CD4-positive, CD25-positive, alpha-beta regulatory T cell (primary cell): ENCODE measurements at regions not wholly inside any gene's neighbourhood (a gene's known extent, or its start where the extent isn't known, plus 50 kb on each side); places are given as distances from the start of the nearest gene placed in this dataset.

ENCODE experiments used
- ATAC-seq, 2 donors: fragments of 150-1000 bp; cut with Tn5 transposase; one replicate each; pipeline ENCODE4 v1.10.0; 2021; ENCODE audit warnings: low read depth in 2 of 2, moderate number of reproducible peaks in 2 of 2, moderate library complexity in 1 of 2
- DNase-seq, 3 donors: peaks; one replicate each; pipeline versions ENCODE4 v3.0.0 to v3.0.0-alpha.2; 2012 to 2022; ENCODE audit warnings: mixed read lengths in 1 of 3
- H3K27ac ChIP-seq: one replicate; pipeline ENCODE4 v1.7.0; 2013; ENCODE audit warnings: mild to moderate bottlenecking, low read length; ENCODE audit not compliant: insufficient read depth, poor library complexity, severe bottlenecking
- H3K27me3 ChIP-seq: one replicate; pipeline ENCODE4 v1.7.0; 2013; ENCODE audit warnings: low read length; ENCODE audit not compliant: control insufficient read depth, insufficient read depth
- H3K36me3 ChIP-seq: one replicate; pipeline ENCODE4 v1.7.0; 2013; ENCODE audit warnings: mild to moderate bottlenecking, low read length, moderate library complexity; ENCODE audit not compliant: control insufficient read depth, insufficient read depth
- H3K4me1 ChIP-seq: 2 replicates; pipeline ENCODE4 v1.7.0; 2013; ENCODE audit warnings: mild to moderate bottlenecking, low read length; ENCODE audit not compliant: insufficient read depth, control insufficient read depth, poor library complexity, severe bottlenecking
- H3K4me3 ChIP-seq: one replicate; pipeline ENCODE4 v1.7.0; 2013; ENCODE audit warnings: low read depth, mild to moderate bottlenecking, low read length, moderate library complexity
- H3K9me3 ChIP-seq, 2 experiments: 1 replicate in 1 of 2; 2 replicates in 1 of 2; pipeline ENCODE4 v1.7.0; 2013; ENCODE audit warnings: low read length in 2 of 2, mild to moderate bottlenecking in 1 of 2, moderate library complexity in 1 of 2; ENCODE audit not compliant: control insufficient read depth in 2 of 2
- H3K27ac Mint-ChIP-seq, 3 donors: one replicate each; pipeline ENCODE4 v1.8.0; 2020 to 2022; ENCODE audit warnings: mild to moderate bottlenecking in 3 of 3, mixed read lengths in 3 of 3, moderate library complexity in 2 of 3
- H3K27me3 Mint-ChIP-seq: one replicate; pipeline ENCODE4 v1.8.0; 2022; ENCODE audit warnings: mild to moderate bottlenecking, mixed read lengths
- H3K36me3 Mint-ChIP-seq: one replicate; pipeline ENCODE4 v1.8.0; 2020; ENCODE audit warnings: mixed read lengths
- H3K4me1 Mint-ChIP-seq, 4 donors: one replicate each; pipeline ENCODE4 v1.8.0; 2020 to 2022; ENCODE audit warnings: mixed read lengths in 4 of 4, mild to moderate bottlenecking in 1 of 4
- H3K4me3 Mint-ChIP-seq, 4 donors: one replicate each; pipeline ENCODE4 v1.8.0; 2020 to 2022; ENCODE audit warnings: mild to moderate bottlenecking in 4 of 4, mixed read lengths in 4 of 4, moderate library complexity in 3 of 4
- H3K9me3 Mint-ChIP-seq, 7 donors: one replicate each; pipeline ENCODE4 v1.8.0; 2020 to 2022; ENCODE audit warnings: mixed read lengths in 7 of 7, mild to moderate bottlenecking in 3 of 7, moderate library complexity in 2 of 7

DNA sequence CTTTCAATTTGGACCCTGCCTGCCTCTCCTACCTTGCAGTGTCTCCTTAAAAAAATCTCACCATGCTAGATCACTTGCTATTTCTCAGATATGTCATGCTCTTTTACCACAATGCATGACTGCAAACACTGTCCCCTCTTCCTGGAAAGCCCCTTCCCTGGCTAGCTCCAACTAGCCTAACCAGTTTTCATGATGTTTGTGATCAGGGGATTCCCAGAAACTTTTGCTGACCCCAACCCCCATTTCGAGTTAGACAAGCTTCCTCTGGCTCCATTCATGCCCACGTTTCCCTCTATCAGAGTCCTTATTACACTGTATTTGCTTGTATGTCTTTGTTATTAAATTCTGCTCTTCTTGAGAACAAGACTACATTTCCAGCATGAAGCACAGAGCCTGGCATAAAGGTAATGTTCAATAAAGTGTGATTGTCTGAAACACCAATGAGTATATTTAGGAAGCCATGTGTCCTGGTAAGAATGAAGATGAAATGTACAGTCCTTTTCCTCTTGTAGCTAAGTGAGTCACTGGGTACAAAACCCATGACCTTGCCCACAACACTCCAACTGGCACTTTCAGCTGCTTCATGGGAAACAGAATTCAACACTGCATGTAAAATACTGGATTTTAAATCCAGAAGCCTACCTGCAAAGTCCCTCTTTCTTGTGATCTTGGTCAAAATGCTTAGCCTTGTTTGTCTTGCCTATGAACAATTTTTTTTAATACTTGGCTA, 62.0 kb upstream of the ATL2 start:
- H3K27me3 ChIP-seq = peaks cover 12% of the 10 kb centered on the region
- no peak for DNase-seq
- Mint-ChIP-seq H3K27me3 (peaks cover 51% of the 10 kb centered on the region), H3K9me3 (peaks cover 0 to 4% (median 0%) of the 10 kb centered on the region in 7 donors), H3K4me3 (no peak overlapping the region), H3K4me1 (no peaks in the 10 kb centered on the region), H3K27ac (no peak overlapping the region), H3K36me3 (no peaks in the 10 kb centered on the region)
- no peaks in the 10 kb centered on the region for H3K9me3 ChIP-seq
- ATAC-seq = no peak
- no peak overlapping the region for H3K27ac ChIP-seq
- no peak overlapping the region for H3K4me3 ChIP-seq
- H3K36me3 ChIP-seq = no peaks in the 10 kb centered on the region
- no peaks in the 10 kb centered on the region for H3K4me1 ChIP-seq

DNA sequence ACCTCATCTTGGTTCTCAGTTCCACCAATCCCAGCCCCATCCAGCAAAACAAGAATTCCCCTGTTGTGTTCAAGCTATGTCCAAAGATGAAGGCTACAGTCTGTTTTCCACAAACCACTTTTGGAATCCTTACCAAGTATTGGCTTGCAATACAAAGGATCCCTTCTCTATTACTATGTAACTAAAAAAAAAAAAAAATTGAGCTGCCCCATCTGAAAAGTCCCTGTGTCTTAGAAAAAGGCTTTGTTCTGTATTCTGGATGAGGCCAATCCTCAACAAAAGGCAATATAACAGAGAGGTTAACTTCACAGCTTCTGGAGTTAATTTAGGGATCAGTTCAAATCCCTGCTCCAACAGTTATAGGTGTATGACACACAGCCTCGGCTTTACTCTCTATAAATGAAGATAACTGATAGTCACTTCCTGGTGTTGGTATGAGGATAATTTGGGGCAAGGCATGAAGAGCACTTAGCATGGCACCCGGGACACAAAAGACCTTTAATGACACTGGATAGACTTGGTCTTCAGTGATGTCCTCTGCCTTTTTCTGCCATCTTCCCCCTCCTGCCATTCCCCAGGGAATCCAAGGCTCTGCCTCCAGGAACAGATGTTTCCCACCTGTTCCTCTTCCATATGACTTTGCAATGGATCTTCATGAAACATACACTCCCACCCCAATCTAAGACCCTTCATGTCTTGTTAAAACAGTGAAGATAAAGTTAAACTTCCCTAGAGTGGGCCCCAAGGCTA, 61.2 kb upstream of the ATL2 start:
- Histone ChIP-seq H3K4me3 (no peak overlapping the region), H3K27ac (no peak overlapping the region), H3K9me3 (no peaks in the 10 kb centered on the region), H3K4me1 (no peaks in the 10 kb centered on the region), H3K27me3 (peaks cover 12% of the 10 kb centered on the region), H3K36me3 (no peaks in the 10 kb centered on the region)
- no peak overlapping the region for H3K4me3 Mint-ChIP-seq
- H3K27me3 Mint-ChIP-seq = peaks cover 51% of the 10 kb centered on the region
- H3K9me3 Mint-ChIP-seq = peaks cover 0 to 4% (median 0%) of the 10 kb centered on the region in 7 donors
- no peak overlapping the region for H3K27ac Mint-ChIP-seq
- H3K36me3 Mint-ChIP-seq = no peaks in the 10 kb centered on the region
- H3K4me1 Mint-ChIP-seq = no peaks in the 10 kb centered on the region
- no peak for ATAC-seq
- DNase-seq = no peak

DNA sequence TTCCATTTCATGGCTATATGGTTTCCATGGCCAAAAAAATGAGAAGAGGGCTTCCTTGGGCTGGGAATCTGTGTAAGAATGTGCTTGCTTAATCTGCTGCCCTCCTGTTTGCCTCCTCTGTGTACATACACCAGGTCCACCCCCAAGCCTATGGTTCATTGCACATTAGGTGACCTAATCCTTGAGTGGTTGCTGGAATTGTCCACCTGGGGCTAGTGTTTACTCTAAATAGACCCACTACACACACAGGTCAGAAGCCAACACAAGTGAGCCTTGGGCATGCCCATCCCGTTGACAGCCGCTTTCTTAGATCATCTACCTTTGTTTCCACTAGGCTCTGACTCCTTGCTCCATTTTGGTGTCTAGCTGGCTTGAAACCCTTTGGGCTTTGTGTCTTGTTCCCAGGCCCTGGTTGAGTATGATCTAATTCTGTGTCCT, 59.2 kb upstream of the ATL2 start:
- H3K9me3 ChIP-seq = no peaks in the 10 kb centered on the region
- H3K4me3 Mint-ChIP-seq = no peak overlapping the region
- H3K36me3 Mint-ChIP-seq = no peaks in the 10 kb centered on the region
- H3K27ac ChIP-seq = no peak overlapping the region
- no peaks in the 10 kb centered on the region for H3K4me1 Mint-ChIP-seq
- DNase-seq (no peak), ATAC-seq (no peak)
- peaks cover 0 to 4% (median 0%) of the 10 kb centered on the region in 7 donors for H3K9me3 Mint-ChIP-seq
- H3K27me3 ChIP-seq = peaks cover 12% of the 10 kb centered on the region
- no peak overlapping the region for H3K4me3 ChIP-seq
- H3K27ac Mint-ChIP-seq = no peak overlapping the region
- H3K36me3 ChIP-seq = no peaks in the 10 kb centered on the region
- H3K27me3 Mint-ChIP-seq = peaks cover 50% of the 10 kb centered on the region
- no peaks in the 10 kb centered on the region for H3K4me1 ChIP-seq

DNA sequence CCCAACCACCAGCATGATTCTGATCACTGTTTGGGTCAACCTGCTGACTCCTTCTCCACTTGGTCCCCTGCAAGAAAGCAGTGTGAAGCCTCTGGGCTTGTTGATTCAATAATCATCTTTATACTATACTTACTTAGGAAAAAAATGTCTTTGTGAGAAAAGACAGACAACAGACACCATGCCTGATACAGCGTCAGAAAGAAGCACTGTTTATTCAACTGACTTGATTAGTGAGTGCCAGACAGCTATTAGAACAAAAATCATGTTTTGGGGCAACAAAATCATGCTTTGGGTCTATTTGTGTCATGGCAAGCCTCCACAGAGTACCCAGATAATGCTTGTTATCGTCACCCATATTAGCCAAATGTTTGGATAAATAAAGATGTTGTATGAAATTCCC, 58.7 kb upstream of the ATL2 start:
- H3K4me3 Mint-ChIP-seq = no peak overlapping the region
- H3K36me3 Mint-ChIP-seq = no peaks in the 10 kb centered on the region
- peaks cover 49% of the 10 kb centered on the region for H3K27me3 Mint-ChIP-seq
- no peaks in the 10 kb centered on the region for H3K4me1 Mint-ChIP-seq
- Histone ChIP-seq H3K27ac (no peak overlapping the region), H3K9me3 (no peaks in the 10 kb centered on the region), H3K4me1 (no peaks in the 10 kb centered on the region), H3K4me3 (no peak overlapping the region), H3K27me3 (peaks cover 12% of the 10 kb centered on the region), H3K36me3 (no peaks in the 10 kb centered on the region)
- no peak for DNase-seq
- no peak overlapping the region for H3K27ac Mint-ChIP-seq
- no peak for ATAC-seq
- peaks cover 0 to 4% (median 0%) of the 10 kb centered on the region in 7 donors for H3K9me3 Mint-ChIP-seq

DNA sequence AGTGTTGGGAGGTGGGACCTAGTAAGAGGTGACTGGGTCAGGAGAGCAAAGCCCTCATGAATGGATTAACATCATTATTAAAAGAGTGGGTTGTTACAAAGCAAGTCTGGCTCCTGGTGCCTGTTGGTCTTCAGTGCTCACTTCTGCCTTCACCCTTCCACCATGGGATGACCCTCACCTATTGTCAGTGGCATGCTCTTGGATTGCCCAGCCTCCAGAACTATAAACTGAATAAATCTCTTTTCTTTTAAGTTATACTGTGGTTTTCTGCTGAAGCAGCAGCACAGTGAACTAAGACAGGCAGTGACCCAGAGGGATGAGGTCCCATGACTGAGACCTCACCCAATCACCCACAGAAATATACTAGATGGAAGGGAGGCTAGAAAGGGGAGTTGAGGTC, 57.5 kb upstream of the ATL2 start:
- Mint-ChIP-seq H3K36me3 (no peaks in the 10 kb centered on the region), H3K27me3 (peaks cover 49% of the 10 kb centered on the region), H3K27ac (no peak overlapping the region), H3K9me3 (peaks cover 0 to 4% (median 0%) of the 10 kb centered on the region in 7 donors), H3K4me3 (no peak overlapping the region), H3K4me1 (no peaks in the 10 kb centered on the region)
- H3K9me3 ChIP-seq = no peaks in the 10 kb centered on the region
- no peak overlapping the region for H3K27ac ChIP-seq
- DNase-seq (no peak), ATAC-seq (no peak)
- peaks cover 12% of the 10 kb centered on the region for H3K27me3 ChIP-seq
- no peaks in the 10 kb centered on the region for H3K4me1 ChIP-seq
- no peaks in the 10 kb centered on the region for H3K36me3 ChIP-seq
- H3K4me3 ChIP-seq = no peak overlapping the region

DNA sequence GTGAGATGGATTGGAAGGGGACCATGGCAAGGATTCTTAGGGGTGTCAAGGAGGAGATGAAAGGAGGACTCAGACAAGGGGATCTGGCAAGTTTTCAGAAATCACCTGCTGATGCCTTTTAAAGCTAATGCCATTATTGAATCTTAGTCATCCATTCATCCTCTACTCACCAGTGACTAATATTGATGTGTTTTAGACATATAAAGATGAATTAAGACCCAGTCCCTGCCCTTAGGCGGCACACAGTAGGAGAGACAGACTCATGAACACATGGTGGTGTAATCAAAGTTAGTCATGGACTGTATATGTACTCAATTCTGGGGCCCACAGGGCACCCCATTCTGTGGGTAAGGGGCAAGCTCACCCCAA, 56.5 kb upstream of the ATL2 start:
- Mint-ChIP-seq H3K36me3 (no peaks in the 10 kb centered on the region), H3K4me1 (no peaks in the 10 kb centered on the region), H3K27ac (peak overlapping the region in 1 of 3 donors; percentile 65), H3K27me3 (peaks cover 50% of the 10 kb centered on the region), H3K9me3 (peaks cover 0 to 2% (median 0%) of the 10 kb centered on the region in 7 donors), H3K4me3 (no peak overlapping the region)
- H3K4me1 ChIP-seq = no peaks in the 10 kb centered on the region
- no peak overlapping the region for H3K4me3 ChIP-seq
- H3K27ac ChIP-seq = no peak overlapping the region
- ATAC-seq (no peak), DNase-seq (no peak)
- no peaks in the 10 kb centered on the region for H3K9me3 ChIP-seq
- H3K36me3 ChIP-seq = no peaks in the 10 kb centered on the region
- peaks cover 12% of the 10 kb centered on the region for H3K27me3 ChIP-seq

DNA sequence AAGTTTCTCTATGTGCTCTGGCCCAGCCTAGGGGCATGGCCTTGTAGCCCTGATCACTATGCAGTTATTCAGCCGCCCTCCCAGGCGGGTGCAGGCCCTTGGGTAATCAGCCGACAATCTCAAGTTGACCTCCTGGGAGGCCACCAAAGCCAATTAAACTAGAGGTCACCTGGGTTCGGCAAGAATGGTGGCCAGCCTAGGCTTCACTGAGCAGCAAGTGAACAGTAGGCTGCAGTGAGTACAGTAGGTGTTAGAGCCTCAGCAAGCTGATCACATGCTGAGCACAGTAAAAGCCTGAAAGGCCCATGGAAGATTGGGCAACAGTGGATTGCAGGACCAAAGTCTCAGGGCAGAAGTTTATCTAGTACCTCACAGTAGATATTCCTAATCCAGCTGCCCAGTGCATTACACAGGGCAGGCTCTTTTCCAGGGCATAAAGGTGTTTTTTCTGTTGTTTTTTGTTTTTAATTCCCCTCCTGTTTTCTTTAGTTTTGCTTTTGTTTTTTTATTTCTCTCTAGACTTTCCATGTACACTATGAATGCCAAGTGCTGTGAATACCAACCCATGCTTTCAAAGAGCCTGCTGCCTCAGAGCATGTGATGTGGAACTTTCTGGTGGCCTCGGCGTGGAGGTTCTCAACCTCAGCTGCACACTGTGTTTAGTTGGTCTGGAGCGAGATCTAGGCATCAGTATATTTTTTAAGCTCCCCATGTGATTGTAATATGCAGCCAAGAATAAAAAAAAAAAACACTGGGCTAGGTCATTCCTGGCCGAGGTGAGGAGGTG, 55.9 kb upstream of the ATL2 start:
- H3K4me1 Mint-ChIP-seq = no peaks in the 10 kb centered on the region
- Histone ChIP-seq H3K27me3 (peaks cover 12% of the 10 kb centered on the region), H3K27ac (no peak overlapping the region), H3K36me3 (no peaks in the 10 kb centered on the region), H3K9me3 (no peaks in the 10 kb centered on the region), H3K4me3 (no peak overlapping the region), H3K4me1 (no peaks in the 10 kb centered on the region)
- H3K4me3 Mint-ChIP-seq = no peak overlapping the region
- no peak for DNase-seq
- no peaks in the 10 kb centered on the region for H3K36me3 Mint-ChIP-seq
- H3K27me3 Mint-ChIP-seq = peaks cover 47% of the 10 kb centered on the region
- H3K9me3 Mint-ChIP-seq = no peaks in the 10 kb centered on the region
- ATAC-seq = no peak
- H3K27ac Mint-ChIP-seq = peak overlapping the region in 1 of 3 donors; percentile 65
